ENCODE measurements at regions not wholly inside any gene's neighbourhood (a gene's known extent, or its start where the extent isn't known, plus 50 kb on each side); places are given as distances from the start of the nearest gene placed in this dataset.

DNA sequence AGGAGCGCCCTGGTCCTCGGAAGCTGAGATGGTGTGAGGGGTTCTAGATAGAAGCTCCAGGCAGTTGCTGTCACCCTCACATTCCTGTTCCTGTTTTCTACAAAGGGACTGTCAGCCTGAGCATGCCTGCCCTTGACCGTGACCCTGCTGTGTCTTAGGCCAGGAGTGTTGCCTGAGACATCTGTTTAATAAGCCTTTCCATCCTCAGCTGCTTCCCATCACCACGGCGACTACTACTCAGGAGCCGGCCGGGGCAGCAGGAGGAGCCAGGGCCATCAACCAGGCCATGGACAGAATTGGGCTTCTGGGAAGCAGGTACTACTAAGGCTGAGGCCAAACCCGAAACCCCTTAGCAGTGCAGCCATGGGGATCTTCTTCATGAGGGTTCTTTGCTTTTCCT lies 151.4 kb downstream of the KATNIP start:
- Histone ChIP-seq H3K9me3 (replicated peaks) (no peaks in the 10 kb centered on the region), H3K27ac (replicated peaks) (peak overlapping the region; percentile 73), H3K4me1 (peaks cover 10% of the 10 kb centered on the region), H3K27me3 (ENCODE audit: low read depth) (no peaks in the 10 kb centered on the region), H3K4me3 (no peak overlapping the region), H3K36me3 (peaks cover 34% of the 10 kb centered on the region)
- DNase-seq, result no peak
- intact Hi-C loops (cut with micrococcal nuclease), result no loop called here
- TF ChIP-seq, protein P1, sequence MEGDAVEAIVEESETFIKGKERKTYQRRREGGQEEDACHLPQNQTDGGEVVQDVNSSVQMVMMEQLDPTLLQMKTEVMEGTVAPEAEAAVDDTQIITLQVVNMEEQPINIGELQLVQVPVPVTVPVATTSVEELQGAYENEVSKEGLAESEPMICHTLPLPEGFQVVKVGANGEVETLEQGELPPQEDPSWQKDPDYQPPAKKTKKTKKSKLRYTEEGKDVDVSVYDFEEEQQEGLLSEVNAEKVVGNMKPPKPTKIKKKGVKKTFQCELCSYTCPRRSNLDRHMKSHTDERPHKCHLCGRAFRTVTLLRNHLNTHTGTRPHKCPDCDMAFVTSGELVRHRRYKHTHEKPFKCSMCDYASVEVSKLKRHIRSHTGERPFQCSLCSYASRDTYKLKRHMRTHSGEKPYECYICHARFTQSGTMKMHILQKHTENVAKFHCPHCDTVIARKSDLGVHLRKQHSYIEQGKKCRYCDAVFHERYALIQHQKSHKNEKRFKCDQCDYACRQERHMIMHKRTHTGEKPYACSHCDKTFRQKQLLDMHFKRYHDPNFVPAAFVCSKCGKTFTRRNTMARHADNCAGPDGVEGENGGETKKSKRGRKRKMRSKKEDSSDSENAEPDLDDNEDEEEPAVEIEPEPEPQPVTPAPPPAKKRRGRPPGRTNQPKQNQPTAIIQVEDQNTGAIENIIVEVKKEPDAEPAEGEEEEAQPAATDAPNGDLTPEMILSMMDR (IDR thresholded peaks at IDR 0.05; ENCODE audit: borderline replicate concordance), result no peak

DNA sequence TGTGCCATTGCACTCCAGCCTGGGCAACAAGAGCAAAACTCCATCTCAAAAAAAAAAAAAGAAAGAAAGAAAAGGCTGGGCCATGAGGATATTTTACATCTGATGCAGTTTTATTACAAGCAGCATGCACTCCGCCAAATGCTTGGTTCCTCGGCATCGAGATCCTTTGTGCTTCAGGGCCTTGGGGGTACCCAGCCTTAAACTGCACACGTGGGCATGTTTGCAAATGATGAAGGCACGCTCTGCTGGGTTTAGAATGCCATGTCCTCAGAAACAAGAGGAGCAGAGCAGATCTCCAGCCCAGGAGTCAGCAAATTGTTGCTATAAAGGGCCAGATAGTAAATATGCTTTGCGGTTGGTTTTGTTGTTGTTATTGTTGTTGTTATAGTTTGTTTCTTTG lies 153.2 kb downstream of the KATNIP start:
- H3K27me3 ChIP-seq (ENCODE audit: low read depth), result no peaks in the 10 kb centered on the region
- no peak overlapping the region for H3K4me3 ChIP-seq
- H3K27ac ChIP-seq (replicated peaks), result no peak overlapping the region
- TF ChIP-seq, protein P1 (IDR thresholded peaks at IDR 0.05; ENCODE audit: borderline replicate concordance), result no peak
- H3K36me3 ChIP-seq, result peaks cover 38% of the 10 kb centered on the region
- H3K4me1 ChIP-seq, result peaks cover 10% of the 10 kb centered on the region
- no peaks in the 10 kb centered on the region for H3K9me3 ChIP-seq (replicated peaks)
- no peak for DNase-seq
- intact Hi-C loops (cut with micrococcal nuclease), result no loop called here

DNA sequence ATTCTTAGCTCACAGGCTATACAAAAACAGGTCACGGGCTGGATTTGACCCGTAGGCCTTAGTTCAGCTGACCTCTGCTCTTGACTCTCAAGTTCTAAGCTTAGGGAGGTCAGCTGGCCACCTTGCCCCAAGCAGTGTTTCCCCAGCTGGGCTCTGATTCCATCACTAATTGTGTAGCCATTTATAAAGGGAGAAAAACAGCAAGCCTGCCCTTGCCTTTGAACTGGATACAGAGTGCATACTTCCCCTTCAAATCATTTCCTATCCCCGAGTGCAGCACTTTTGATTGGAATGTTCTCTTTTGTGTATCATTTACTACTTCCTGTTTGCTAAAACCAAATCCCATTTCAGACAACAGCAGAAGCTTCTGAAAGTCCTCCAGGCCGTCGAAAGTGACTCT lies 153.6 kb downstream of the KATNIP start:
- peaks cover 10% of the 10 kb centered on the region for H3K4me1 ChIP-seq
- intact Hi-C loops (cut with micrococcal nuclease), result no loop called here
- H3K27ac ChIP-seq (replicated peaks), result no peak overlapping the region
- no peak for DNase-seq
- no peak overlapping the region for H3K4me3 ChIP-seq
- no peaks in the 10 kb centered on the region for H3K27me3 ChIP-seq (ENCODE audit: low read depth)
- no peaks in the 10 kb centered on the region for H3K9me3 ChIP-seq (replicated peaks)
- H3K36me3 ChIP-seq, result peaks cover 33% of the 10 kb centered on the region
- TF ChIP-seq, protein P1 (IDR thresholded peaks at IDR 0.05; ENCODE audit: borderline replicate concordance), result no peak

DNA sequence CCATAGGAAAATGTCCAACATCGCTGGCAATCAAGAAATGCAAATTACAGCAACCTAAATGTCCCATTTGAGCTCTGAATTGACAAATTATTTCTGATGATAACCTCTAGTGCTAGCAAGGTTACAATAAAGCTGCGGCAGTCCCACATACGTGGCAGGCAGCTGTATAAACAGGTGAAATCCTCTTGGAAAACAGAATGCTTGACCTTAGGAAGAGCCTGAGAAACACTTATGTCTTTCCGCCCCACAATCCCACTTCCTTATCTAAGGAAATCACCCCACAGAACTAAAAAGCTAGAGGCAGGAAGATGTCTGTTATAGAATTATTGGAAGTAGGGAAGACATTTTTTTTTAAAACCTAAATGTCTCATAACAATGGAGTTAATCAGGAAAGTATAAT lies 154.3 kb downstream of the KATNIP start:
- peaks cover 10% of the 10 kb centered on the region for H3K4me1 ChIP-seq
- H3K27me3 ChIP-seq (ENCODE audit: low read depth), result no peaks in the 10 kb centered on the region
- no peak overlapping the region for H3K4me3 ChIP-seq
- DNase-seq, result no peak
- no peaks in the 10 kb centered on the region for H3K9me3 ChIP-seq (replicated peaks)
- intact Hi-C loops (cut with micrococcal nuclease), result no loop called here
- no peak overlapping the region for H3K27ac ChIP-seq (replicated peaks)
- H3K36me3 ChIP-seq, result peaks cover 30% of the 10 kb centered on the region
- TF ChIP-seq, protein P1 (IDR thresholded peaks at IDR 0.05; ENCODE audit: borderline replicate concordance), result no peak

DNA sequence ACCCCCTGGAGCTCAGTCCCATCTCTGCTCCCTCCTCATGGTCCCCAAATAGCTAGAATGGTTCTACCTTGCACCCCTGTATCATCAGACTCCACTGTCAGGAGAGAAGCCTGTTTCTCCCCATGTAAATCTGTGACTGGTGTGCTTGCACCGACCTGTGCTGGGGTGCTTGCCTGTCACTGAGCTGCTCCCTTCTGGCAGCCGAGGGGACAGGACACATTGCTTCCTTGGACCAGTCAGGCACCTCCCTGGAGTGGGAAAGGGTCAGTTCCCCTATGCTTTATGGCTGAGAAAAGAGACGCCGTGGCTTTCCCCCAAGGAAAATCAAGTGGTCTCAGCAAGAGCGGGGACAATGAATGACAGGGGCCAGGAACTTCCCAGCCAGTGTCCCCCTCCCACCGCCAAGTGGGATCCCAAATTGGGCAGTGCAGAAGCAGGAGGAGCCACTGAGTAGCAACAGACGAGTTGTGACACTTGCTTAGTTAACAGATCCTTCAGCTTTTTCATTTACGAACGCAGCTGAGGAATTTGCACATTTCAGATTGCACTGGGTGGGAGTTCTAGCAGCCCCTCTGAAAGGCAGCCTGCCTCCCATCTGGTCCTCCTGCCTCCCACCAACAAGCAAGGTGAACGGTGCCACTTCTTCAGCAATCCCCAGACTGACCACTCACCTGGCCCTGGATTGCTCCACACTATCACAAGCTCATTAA lies 156.4 kb downstream of the KATNIP start:
- Histone ChIP-seq H3K4me3 (no peak overlapping the region), H3K4me1 (peaks cover 1% of the 10 kb centered on the region), H3K27me3 (ENCODE audit: low read depth) (no peaks in the 10 kb centered on the region), H3K27ac (replicated peaks) (no peak overlapping the region), H3K36me3 (peaks cover 31% of the 10 kb centered on the region), H3K9me3 (replicated peaks) (no peaks in the 10 kb centered on the region)
- intact Hi-C loops (cut with micrococcal nuclease), result no loop called here
- no peak for DNase-seq
- TF ChIP-seq, protein P1 (IDR thresholded peaks at IDR 0.05; ENCODE audit: borderline replicate concordance), result no peak
